HG03565 (cell line): ENCODE measurements at regions not wholly inside any gene's neighbourhood (a gene's known extent, or its start where the extent isn't known, plus 50 kb on each side); places are given as distances from the start of the nearest gene placed in this dataset.
"Not testable (repeated sequence)": the region's sequence is repeated elsewhere in the genome, so short reads cannot be mapped to it uniquely, and the experiment has no call there.

ENCODE experiments used
- ATAC-seq: cut with Tn5 transposase; IDR thresholded peaks from one replicate; pipeline ENCODE4 v1.9.1; 2021; ENCODE audit warnings: mild to moderate bottlenecking, moderate library complexity; ENCODE audit not compliant: unreplicated experiment

DNA sequence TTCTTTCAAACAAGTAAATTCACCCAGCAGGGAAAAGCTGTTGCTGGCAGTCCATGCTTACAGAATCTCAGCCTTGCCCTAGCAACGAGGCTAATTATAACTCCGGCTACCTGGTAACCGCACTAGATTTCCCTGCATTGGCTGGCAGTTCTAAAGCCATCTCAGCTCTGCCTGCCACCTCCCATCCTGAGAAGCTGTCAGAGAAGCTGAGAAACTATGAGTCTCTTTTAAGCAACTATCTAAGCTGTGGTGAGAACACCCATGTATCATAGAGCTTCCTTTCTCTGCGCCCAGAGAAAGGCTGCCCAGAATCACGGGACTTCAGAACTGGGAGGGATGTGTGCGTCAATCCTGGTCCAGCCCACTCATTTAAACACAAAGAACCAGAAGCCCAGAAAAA lies 113.9 kb upstream of the NBPF26 start:
- ATAC-seq = not testable (repeated sequence)

DNA sequence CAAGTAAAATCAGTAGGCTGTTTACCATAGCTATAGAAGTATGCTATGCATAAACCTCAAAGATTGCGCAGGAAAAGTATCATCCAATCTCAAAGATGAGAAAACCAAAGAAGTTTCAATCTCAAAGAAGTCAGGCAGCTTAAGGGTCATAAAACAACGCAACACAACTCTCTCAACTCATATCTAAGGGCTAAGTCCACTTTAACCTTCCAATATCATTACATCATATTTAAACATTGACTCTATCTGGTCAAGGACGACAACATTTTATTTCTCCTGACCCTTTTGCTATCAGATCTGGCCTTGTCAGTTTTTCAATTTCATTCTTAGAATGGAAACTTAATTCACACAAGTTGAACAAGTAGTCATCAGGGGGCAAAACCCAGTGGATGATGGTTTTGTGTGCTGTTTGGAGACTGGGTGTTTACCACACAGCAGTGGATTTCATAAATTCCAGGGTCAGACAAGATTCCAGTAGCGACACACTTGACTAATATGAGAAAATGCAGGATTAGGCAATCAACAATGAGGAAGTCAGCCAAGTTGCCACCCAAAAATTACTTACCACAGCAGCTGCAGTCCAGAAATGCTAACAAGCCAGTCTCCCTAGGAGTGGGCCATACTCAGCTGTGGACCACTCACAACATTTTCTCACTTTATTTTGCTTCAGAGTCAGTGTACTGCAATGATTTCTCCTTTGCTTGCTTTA lies 108.7 kb upstream of the NBPF26 start:
- not testable (repeated sequence) for ATAC-seq

- ATAC-seq = not testable (repeated sequence)
Observed at GRCh38 chr1:120617493-120617892, 106.3 kb upstream of the NBPF26 start.

DNA sequence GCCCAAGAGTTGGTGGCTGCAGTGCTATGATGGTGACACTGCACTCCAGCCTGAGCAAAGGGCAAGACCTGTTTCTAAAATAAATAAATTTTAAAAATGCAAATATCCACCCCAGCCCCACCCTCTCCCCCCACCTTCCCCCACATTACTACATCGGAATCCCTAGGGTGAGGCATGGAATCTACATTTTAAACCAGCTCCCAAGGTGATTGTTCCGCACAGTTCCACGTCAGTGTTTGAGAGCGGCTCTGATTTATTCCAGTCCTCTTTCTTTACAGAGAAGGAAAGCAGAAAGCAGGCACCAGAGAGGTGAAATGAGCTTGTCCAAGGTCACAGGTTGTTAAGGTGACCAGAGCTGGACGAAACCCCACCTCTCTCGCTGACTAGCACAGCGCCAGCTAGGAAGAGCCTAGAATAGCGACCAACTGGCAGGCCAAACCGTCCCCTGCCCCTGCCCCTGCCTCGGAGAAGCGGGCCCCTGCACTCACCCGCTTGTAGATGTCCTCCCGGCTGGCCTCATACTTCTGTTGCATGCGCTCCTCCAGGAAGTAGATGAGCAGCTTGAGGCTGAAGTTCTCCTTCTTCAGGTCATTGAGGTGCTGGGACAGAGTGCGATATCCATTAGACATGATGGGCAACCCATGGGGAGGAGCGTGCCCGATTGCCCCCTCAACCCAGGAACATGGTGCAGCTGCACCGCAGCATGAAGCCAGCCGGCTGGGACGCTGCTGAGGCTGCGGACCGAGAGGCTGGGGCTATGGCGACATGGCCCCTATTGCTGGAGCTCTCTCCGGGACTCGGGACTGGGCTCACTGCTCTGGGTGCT lies 103.7 kb upstream of the NBPF26 start:
- ATAC-seq = not testable (repeated sequence)

- ATAC-seq = not testable (repeated sequence)
Observed at GRCh38 chr1:120620693-120620969, 103.1 kb upstream of the NBPF26 start.

- ATAC-seq = not testable (repeated sequence)
Observed at GRCh38 chr1:120621278-120621677, 102.5 kb upstream of the NBPF26 start.

GRCh38 chr1:120623539-120623938 lies 100.2 kb upstream of the NBPF26 start:
- not testable (repeated sequence) for ATAC-seq

GRCh38 chr1:120624565-120625064 lies 99.1 kb upstream of the NBPF26 start:
- not testable (repeated sequence) for ATAC-seq

- not testable (repeated sequence) for ATAC-seq
Observed at GRCh38 chr1:120629832-120630455, 93.8 kb upstream of the NBPF26 start.

DNA sequence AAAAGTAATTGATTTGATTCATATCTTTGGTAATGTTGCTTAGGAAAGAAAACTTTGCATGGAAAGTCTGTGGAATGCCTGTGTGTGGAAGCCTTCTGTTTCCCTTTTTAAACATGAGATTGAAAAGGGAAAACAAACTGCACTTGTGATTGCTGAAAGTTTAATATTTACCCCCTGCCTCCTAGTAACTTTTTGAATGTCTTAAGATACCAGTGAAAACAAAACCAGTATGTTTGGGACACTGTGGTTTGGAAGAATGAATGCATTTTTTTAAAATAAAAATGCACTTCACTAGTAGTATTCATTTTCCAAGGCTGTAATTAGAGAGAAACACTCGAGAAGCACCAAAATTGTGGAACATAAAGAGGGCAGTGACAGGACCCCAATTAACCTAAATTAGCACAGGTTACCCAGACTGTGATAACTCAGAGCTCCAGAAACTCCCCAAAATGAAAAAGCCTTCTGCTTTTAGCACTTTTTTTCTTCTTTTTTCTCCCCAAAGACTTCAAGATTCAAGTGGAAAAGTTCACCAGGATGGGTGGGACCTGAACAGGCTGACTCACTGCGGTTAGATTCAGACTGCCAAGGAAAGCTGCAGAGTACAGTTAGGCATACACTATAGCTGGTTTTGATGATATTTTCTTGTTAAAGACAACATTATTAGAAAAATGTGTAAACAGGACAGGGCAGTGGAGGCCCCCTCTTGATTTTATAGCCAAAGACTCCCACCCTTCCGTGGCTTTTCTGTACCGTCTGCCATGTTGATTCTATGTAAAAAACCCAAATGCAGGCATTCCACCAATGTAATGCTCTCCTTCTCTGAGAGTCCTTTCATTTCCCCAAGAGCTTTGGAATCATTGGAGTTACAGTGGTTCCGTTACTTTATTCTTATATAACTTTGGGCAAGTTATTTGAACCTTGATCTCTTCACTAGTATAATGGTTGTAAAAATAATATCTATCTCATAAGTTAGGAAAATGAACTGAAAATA lies 88.6 kb upstream of the NBPF26 start:
- ATAC-seq = not testable (repeated sequence)

GRCh38 chr1:120640261-120641013 lies 83.3 kb upstream of the NBPF26 start:
- ATAC-seq = not testable (repeated sequence)

DNA sequence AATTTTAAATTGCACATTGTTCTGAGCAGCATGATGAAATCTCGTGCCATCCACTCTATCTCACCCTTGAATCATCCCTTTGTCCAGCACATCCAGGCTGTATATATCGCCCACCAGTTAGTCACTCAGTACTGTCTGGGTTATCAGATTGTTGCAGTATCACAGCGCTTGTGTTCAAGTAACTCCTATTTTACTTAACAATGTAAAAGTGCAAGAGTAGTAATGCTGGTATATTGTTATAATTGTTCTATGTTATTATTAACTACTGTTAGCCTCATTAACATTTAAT lies 82.8 kb upstream of the NBPF26 start:
- not testable (repeated sequence) for ATAC-seq

GRCh38 chr1:120647182-120647581 lies 76.6 kb upstream of the NBPF26 start:
- ATAC-seq = not testable (repeated sequence)

GRCh38 chr1:120648915-120649623 lies 74.7 kb upstream of the NBPF26 start:
- not testable (repeated sequence) for ATAC-seq

- ATAC-seq = not testable (repeated sequence)
Observed at GRCh38 chr1:120649730-120650129, 74.0 kb upstream of the NBPF26 start.

DNA sequence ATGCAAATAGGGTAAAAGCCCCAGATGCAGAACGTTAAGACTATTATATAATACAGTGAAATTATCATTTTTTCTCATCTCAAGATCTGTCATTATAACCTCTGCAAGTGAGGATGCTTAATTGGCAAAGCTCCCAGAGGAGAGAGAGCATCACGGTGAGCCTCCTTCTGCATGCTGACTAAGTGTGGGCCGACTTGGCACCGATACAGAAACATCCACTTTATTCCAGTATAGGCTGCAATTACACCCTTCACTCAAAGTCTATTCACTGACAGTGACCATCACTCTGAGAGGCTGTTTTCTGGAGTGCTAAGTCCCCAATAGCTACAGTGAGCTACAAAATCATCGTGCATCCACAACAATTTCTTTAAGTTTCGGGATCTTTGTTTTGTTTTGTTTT lies 69.6 kb upstream of the NBPF26 start:
- not testable (repeated sequence) for ATAC-seq

GRCh38 chr1:120655394-120655793 lies 68.4 kb upstream of the NBPF26 start:
- not testable (repeated sequence) for ATAC-seq

GRCh38 chr1:120656116-120656515 lies 67.6 kb upstream of the NBPF26 start:
- not testable (repeated sequence) for ATAC-seq

DNA sequence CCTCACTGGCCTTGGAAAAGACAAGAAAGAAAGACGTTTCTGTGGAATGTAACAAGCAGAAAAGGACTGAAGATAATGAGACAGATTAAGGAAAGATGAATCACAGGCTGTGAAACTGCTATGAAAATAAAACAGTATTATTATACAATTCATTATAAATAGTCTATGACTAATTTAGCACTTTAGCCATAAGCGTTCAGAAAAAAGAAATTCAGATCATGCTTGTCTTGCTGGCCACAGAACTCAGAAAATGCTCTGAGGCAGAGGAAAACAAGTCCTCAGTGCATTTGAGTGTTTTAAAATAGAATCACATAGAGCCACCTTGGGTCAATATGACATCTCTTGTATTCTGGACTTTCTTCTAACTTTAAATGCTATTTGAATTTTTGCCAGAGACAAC lies 65.9 kb upstream of the NBPF26 start:
- not testable (repeated sequence) for ATAC-seq
